ENCODE measurements at regions not wholly inside any gene's neighbourhood (a gene's known extent, or its start where the extent isn't known, plus 50 kb on each side); places are given as distances from the start of the nearest gene placed in this dataset.

GRCh38 chr18:22088996-22089640 is 80.3 kb upstream of the GATA6 start:
- Histone ChIP-seq H3K79me2 (ENCODE audit: control insufficient read depth, insufficient read depth, low read length) (no peaks in the 10 kb centered on the region), H3K9ac (ENCODE audit: control insufficient read depth, extremely low read depth, insufficient read depth, low read length) (no peak overlapping the region), H3K27ac (ENCODE audit: control insufficient read depth, insufficient read depth, low read length) (no peak overlapping the region), H3K4me1 (ENCODE audit: control insufficient read depth, extremely low read depth, insufficient read depth, low read length) (no peaks in the 10 kb centered on the region), H2AFZ (ENCODE audit: control insufficient read depth, low read length) (no peak overlapping the region), H3K9me3 (ENCODE audit: control insufficient read depth, low read depth, low read length) (no peaks in the 10 kb centered on the region), H3K4me3 (ENCODE audit: control insufficient read depth in 2 of 3, extremely low read depth in 1 of 3, insufficient read depth in 2 of 3, low read depth in 1 of 3, low read length in 3 of 3) (no peak overlapping the region), H4K20me1 (ENCODE audit: control insufficient read depth, extremely low read depth, insufficient read depth, low read length) (no peaks in the 10 kb centered on the region), H3K4me2 (ENCODE audit: control insufficient read depth, extremely low read depth, insufficient read depth, low read depth, low read length) (no peak overlapping the region), H3K9me1 (ENCODE audit: control insufficient read depth, extremely low read depth, insufficient read depth, low read length) (no peaks in the 10 kb centered on the region), H3K36me3 (ENCODE audit: control insufficient read depth in 2 of 2, extremely low read depth in 1 of 2, insufficient read depth in 2 of 2, low read length in 2 of 2) (no peaks in the 10 kb centered on the region), H3K27me3 (ENCODE audit: control insufficient read depth, extremely low read depth, insufficient read depth, low read length) (peaks cover 9% of the 10 kb centered on the region)
- FAIRE-seq = no peak
- no peak for DNase-seq (ENCODE audit: low read depth, low spot score)
- dilution Hi-C loops (cut with MboI; ENCODE audit: extremely low pct_ligation_motif_present, low sequenced_read_pairs) = no loop called here
- TF ChIP-seq EZH2 (IDR thresholded peaks at IDR 0.05; ENCODE audit: low read length) (no peak), CTCF (optimal IDR thresholded peaks at IDR 0.05 in 1 of 3, IDR thresholded peaks at IDR 0.05 in 1 of 3, conservative IDR thresholded peaks at IDR 0.05 in 1 of 3; ENCODE audit: extremely low read depth in 1 of 3, insufficient read depth in 2 of 3, low read length in 3 of 3) (no peak)

GRCh38 chr18:22091341-22091740 is 78.0 kb upstream of the GATA6 start:
- no peaks in the 10 kb centered on the region for H3K9me3 ChIP-seq (ENCODE audit: control insufficient read depth, low read depth, low read length)
- H3K79me2 ChIP-seq (ENCODE audit: control insufficient read depth, insufficient read depth, low read length) = no peaks in the 10 kb centered on the region
- peaks cover 12% of the 10 kb centered on the region for H3K27me3 ChIP-seq (ENCODE audit: control insufficient read depth, extremely low read depth, insufficient read depth, low read length)
- dilution Hi-C loops (cut with MboI; ENCODE audit: extremely low pct_ligation_motif_present, low sequenced_read_pairs) = no loop called here
- H3K4me3 ChIP-seq (ENCODE audit: control insufficient read depth in 2 of 3, extremely low read depth in 1 of 3, insufficient read depth in 2 of 3, low read depth in 1 of 3, low read length in 3 of 3) = no peak overlapping the region
- H3K36me3 ChIP-seq (ENCODE audit: control insufficient read depth in 2 of 2, extremely low read depth in 1 of 2, insufficient read depth in 2 of 2, low read length in 2 of 2) = no peaks in the 10 kb centered on the region
- H2AFZ ChIP-seq (ENCODE audit: control insufficient read depth, low read length) = no peak overlapping the region
- H3K27ac ChIP-seq (ENCODE audit: control insufficient read depth, insufficient read depth, low read length) = no peak overlapping the region
- H3K4me1 ChIP-seq (ENCODE audit: control insufficient read depth, extremely low read depth, insufficient read depth, low read length) = no peaks in the 10 kb centered on the region
- no peak overlapping the region for H3K9ac ChIP-seq (ENCODE audit: control insufficient read depth, extremely low read depth, insufficient read depth, low read length)
- TF ChIP-seq CTCF (optimal IDR thresholded peaks at IDR 0.05 in 1 of 3, IDR thresholded peaks at IDR 0.05 in 1 of 3, conservative IDR thresholded peaks at IDR 0.05 in 1 of 3; ENCODE audit: extremely low read depth in 1 of 3, insufficient read depth in 2 of 3, low read length in 3 of 3) (no peak), EZH2 (IDR thresholded peaks at IDR 0.05; ENCODE audit: low read length) (no peak)
- H4K20me1 ChIP-seq (ENCODE audit: control insufficient read depth, extremely low read depth, insufficient read depth, low read length) = no peaks in the 10 kb centered on the region
- no peak for FAIRE-seq
- no peaks in the 10 kb centered on the region for H3K9me1 ChIP-seq (ENCODE audit: control insufficient read depth, extremely low read depth, insufficient read depth, low read length)
- DNase-seq (ENCODE audit: low read depth, low spot score) = no peak
- H3K4me2 ChIP-seq (ENCODE audit: control insufficient read depth, extremely low read depth, insufficient read depth, low read depth, low read length) = no peak overlapping the region

Data from keratinocyte (primary cell).